GM12873 (cell line): ENCODE measurements at regions not wholly inside any gene's neighbourhood (a gene's known extent, or its start where the extent isn't known, plus 50 kb on each side); places are given as distances from the start of the nearest gene placed in this dataset.

Experiments
- TF ChIP-seq, protein P1 (sequence below): IDR thresholded peaks from 2 replicates; pipeline ENCODE4 v1.5.1; 2012; ENCODE audit warnings: low read depth, mild to moderate bottlenecking, moderate library complexity, low read length, control low read depth; ENCODE audit not compliant: insufficient read depth; ENCODE audit errors: missing control alignments

DNA sequence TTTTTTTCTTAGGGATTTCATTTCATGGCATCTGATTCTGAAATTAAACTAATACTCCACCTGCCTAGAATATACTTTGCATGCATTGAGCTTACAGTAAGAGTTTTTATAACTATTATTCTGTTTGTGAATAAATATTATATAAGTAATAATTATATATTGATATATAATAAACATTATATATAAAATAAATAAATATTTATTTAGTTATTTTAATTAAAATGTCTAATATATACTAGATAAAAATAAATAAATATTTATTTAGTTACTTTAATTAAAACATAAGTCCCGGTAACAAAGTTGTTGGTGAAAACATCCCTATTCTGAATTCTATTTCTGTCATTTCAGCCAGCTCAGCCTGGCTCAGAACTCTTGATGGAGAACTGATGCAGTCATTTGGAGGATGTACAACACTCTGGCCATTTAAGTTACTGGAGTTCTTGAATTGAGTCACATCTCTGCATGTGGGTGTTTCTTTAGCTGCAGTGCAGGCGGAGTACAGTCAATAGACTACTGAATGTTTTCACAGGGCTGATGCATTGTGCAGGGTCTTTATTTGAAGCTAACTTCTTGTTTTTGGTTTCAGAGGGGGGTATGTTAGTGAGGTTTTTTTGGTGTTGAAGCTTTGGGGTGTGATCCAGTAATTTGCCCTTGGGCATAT is 508.9 kb upstream of the ADGRB3 start:
- TF ChIP-seq, protein P1, sequence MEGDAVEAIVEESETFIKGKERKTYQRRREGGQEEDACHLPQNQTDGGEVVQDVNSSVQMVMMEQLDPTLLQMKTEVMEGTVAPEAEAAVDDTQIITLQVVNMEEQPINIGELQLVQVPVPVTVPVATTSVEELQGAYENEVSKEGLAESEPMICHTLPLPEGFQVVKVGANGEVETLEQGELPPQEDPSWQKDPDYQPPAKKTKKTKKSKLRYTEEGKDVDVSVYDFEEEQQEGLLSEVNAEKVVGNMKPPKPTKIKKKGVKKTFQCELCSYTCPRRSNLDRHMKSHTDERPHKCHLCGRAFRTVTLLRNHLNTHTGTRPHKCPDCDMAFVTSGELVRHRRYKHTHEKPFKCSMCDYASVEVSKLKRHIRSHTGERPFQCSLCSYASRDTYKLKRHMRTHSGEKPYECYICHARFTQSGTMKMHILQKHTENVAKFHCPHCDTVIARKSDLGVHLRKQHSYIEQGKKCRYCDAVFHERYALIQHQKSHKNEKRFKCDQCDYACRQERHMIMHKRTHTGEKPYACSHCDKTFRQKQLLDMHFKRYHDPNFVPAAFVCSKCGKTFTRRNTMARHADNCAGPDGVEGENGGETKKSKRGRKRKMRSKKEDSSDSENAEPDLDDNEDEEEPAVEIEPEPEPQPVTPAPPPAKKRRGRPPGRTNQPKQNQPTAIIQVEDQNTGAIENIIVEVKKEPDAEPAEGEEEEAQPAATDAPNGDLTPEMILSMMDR = no peak

DNA sequence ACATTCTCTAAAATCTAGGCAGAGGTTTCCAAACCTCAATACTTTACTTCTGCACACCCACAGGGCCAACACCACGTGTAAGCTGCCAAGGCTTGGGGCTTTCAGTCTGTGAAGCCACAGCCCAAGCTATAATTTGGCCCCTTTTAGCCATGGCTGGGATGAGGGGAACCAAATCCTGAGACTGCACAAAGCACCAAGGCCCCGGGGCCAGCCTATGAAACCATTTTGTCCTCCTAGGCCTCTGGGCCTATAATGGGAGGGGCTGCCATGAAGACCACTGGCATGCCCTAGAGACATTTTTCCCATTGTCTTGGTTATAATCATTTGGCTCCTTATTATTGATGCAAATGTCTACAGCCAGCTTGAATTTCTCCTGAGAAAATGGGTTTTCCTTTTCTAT is 513.0 kb upstream of the ADGRB3 start:
- TF ChIP-seq, protein P1 = no peak

DNA sequence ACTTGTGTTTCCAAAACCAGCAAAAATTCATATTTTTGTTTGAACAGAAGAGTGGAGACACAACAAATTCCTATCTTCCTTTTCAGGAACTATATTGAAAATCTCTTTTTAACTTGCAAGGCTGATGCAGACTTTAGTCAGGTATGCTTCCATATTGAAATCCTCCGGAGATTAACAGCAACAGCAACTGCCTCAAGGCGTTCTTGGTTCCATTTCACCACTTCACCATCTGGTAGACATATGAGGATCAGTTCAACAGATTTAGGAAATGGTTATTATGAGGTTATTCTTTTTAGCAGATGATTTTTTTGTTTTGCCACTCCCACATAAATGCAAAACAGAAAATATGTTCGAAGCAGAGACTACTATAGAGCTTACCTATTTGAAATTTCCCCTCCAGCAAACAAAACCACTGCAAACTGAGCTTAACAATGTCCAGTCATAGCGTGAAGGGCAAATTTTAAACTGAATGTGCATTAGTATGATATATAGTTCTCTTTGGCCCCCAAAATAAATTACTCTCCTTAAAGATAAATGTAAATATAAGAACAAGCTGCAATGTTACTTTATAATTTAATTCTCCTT is 520.5 kb upstream of the ADGRB3 start:
- TF ChIP-seq, protein P1 = no peak

DNA sequence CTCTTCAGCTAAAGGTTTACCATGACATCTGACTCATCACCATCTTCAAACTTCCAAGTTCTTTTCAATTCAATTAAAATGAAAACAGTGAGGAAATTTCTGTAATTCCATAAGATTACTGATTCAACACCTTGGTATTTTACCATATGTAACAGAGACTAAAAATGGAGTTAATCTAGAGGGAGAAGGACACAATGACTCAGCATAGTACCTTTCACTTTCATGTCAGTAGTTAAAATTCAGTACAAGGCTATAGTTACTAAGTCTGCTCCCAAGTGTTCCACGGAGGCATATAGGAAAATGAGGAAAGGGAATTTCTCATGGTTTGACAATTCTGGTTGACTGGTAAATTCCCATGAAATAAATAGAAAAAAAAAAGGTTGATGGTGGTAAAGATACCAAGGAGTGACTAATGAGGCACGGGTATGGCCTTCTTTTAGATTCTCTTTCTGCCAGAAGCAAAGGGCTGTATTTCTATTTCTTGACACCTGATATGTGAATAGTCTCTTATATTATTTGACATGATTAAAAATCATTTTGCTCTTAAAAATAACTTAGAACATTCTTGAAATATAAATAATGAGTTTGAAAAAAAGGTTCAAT is 526.7 kb upstream of the ADGRB3 start:
- TF ChIP-seq, protein P1 = no peak

DNA sequence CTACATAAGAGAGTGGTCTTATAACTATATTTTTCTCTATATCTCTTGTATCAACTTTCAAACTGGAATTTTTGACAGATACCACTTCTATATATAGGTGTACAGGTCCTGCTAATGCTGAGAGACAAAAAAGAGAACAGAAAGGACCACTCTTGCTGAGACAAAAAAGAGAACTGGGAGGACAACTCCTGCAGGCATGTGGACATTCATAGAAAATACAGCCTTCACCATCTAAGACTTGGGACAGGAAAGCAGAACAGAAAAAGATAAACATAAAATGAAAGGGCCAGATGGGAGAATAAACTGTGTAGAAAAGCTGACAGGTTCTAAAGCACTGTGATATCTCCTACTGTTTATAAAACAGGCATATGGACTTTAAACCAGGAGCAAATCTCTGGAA is 541.0 kb upstream of the ADGRB3 start:
- TF ChIP-seq, protein P1 = no peak

DNA sequence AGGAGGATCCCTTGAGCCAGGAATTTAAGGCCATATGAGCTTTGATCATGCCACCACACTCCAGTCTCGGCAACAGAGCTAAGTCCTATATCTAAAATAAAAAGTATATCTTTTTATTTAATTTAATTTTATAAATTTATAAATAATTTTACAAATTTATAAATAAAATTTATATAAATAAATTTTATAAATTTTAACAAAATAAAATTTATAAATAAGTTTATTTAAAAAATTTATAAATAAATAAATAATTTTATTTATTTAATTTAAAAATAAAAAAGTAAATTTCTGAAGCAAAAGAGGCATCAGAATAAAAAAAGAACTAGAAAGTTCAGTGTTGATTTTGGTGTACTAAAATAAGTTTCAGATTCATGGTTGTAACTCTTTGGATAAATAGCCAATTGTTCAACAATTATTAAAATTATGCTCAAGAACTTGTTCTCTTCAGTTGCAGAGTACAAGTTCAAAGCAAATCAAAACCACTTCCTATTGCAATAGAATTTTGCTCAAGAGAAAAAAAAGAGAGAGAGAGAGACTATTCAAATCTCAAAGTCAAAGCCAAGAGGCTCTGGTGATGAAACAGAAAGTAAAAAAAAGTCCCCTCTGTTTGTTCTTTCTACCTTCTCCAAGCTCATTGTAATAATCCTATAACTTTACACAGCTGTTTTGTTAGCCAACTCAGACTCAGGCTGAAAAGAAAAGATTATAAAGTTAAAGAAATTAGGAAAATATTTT is 547.5 kb upstream of the ADGRB3 start:
- TF ChIP-seq, protein P1 = no peak

DNA sequence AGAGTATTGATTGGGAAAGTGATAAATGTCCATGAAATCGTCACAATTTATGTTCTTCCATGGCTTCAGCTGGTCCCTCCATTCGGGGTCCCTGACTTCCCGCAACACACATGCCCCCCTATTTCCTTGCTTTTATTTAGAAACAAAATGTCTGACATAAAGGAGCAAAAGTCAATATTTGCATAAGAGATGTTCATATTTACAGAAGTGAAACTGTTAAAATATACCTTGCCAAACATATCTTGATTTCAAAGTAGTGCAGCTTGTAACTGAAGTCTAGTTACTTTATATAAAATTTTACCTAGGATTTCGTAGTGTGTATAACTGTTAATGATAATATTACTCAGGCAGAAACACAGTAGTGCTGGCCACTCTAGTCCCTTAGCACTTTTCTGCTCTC is 548.9 kb upstream of the ADGRB3 start:
- TF ChIP-seq, protein P1 = no peak
